IPS-18a (cell line): ENCODE measurements at regions not wholly inside any gene's neighbourhood (a gene's known extent, or its start where the extent isn't known, plus 50 kb on each side); places are given as distances from the start of the nearest gene placed in this dataset.
"Not testable (repeated sequence)": the region's sequence is repeated elsewhere in the genome, so short reads cannot be mapped to it uniquely, and the experiment has no call there.

Experiments
- H3K27ac ChIP-seq: one replicate; pipeline ENCODE4 v1.5.1; 2013; ENCODE audit warnings: low read length
- H3K27me3 ChIP-seq: one replicate; pipeline ENCODE4 v1.6.1; 2013; ENCODE audit warnings: mild to moderate bottlenecking, low read length; ENCODE audit not compliant: control insufficient read depth, insufficient read depth
- H3K36me3 ChIP-seq: one replicate; pipeline ENCODE4 v1.6.1; 2013; ENCODE audit warnings: low read depth, low read length; ENCODE audit not compliant: control insufficient read depth
- H3K4me1 ChIP-seq: one replicate; pipeline ENCODE4 v1.6.1; 2013; ENCODE audit warnings: low read depth, low read length; ENCODE audit not compliant: control insufficient read depth
- H3K4me3 ChIP-seq: one replicate; pipeline ENCODE4 v1.5.1; 2013; ENCODE audit warnings: low read length
- H3K9ac ChIP-seq: one replicate; pipeline ENCODE4 v1.6.1; 2013; ENCODE audit warnings: mild to moderate bottlenecking, low read length, moderate library complexity
- H3K9me3 ChIP-seq: one replicate; pipeline ENCODE4 v1.6.1; 2013; ENCODE audit warnings: low read depth, low read length; ENCODE audit not compliant: control insufficient read depth

DNA sequence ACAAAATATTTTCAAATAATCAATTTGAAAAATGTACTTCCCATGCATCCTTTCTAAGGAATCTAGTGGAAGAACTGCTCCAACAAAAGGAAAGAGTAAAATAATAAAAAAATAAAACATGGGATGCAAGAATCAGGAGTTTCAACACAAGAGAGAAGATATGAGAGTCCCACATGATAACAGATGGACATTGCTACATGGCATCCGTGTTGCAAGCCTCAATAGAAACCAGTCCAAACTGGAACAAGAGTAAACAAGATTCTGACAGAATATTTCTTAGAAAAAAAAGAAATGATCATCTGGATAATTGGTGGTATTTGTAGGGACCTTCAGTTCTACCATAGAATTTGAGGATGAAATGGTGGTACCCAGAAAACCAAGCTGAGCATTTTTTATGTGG, 186.8 kb downstream of the FRK start:
- Histone ChIP-seq H3K4me1 (no peaks in the 10 kb centered on the region), H3K9me3 (no peaks in the 10 kb centered on the region), H3K27ac (no peak overlapping the region), H3K4me3 (no peak overlapping the region), H3K9ac (no peak overlapping the region), H3K27me3 (no peaks in the 10 kb centered on the region), H3K36me3 (no peaks in the 10 kb centered on the region)

DNA sequence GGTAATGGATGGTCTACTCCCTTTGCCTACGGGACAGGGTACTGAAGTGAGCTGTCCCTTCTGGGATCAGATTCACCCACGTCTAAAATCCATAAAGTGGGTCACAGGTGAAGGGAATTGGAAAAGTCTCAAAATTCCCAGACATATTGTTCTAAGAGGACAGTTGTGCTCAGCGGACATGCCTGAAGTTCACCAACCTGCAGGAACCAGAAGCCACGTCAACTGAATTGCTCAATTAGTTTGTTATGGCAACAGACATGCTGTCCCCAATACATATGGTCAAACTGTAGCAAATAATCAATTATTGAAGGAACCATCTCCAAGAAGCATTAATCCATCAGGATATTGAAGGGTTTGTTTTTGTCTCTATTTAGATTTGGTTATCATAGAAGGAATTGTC, 190.2 kb downstream of the FRK start:
- no peaks in the 10 kb centered on the region for H3K27me3 ChIP-seq
- H3K4me1 ChIP-seq: no peaks in the 10 kb centered on the region
- H3K4me3 ChIP-seq: no peak overlapping the region
- no peak overlapping the region for H3K27ac ChIP-seq
- no peak overlapping the region for H3K9ac ChIP-seq
- H3K9me3 ChIP-seq: no peaks in the 10 kb centered on the region
- H3K36me3 ChIP-seq: no peaks in the 10 kb centered on the region

DNA sequence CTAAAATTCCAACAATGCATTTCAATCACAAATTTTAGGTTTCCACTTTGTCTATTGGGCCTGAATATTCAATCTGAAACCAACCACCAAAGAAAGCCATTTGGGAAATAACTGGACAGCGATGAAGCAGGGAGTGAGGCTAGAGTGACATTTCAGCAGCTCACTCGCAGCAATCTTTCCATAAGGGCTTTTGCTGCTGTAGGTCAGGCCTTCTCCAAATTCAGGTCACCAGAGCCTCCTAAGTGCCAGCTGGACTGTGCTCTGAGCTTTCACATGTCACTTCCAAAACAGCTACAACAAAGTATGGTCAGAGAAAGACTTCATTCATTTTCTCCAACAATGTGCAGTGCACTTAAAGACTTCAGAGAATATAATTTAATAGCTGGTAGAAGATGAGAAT, 194.8 kb downstream of the FRK start:
- H3K27me3 ChIP-seq: no peaks in the 10 kb centered on the region
- no peaks in the 10 kb centered on the region for H3K9me3 ChIP-seq
- H3K36me3 ChIP-seq: no peaks in the 10 kb centered on the region
- no peak overlapping the region for H3K4me3 ChIP-seq
- H3K9ac ChIP-seq: no peak overlapping the region
- H3K4me1 ChIP-seq: no peaks in the 10 kb centered on the region
- no peak overlapping the region for H3K27ac ChIP-seq

DNA sequence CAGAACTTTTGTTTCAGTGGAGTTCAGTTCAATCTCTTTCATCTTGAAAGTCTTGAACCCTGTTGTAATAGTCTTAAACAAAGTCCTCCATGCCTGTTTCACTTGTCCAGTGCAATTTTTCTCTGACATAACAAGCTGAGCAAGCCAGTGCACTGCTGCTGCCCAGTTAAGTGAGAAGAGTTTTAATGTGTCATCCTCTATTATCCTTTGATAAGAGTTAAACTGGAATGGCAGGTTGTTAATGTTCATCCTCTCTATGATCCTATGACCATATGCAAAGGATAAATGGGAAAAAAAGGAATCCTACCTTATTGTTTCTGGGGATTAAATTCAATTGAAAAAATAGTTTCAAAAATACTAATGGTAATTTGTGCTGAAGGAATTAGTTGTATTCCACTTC, 197.5 kb downstream of the FRK start:
- H3K36me3 ChIP-seq: no peaks in the 10 kb centered on the region
- no peak overlapping the region for H3K9ac ChIP-seq
- no peak overlapping the region for H3K27ac ChIP-seq
- no peaks in the 10 kb centered on the region for H3K4me1 ChIP-seq
- no peaks in the 10 kb centered on the region for H3K27me3 ChIP-seq
- no peaks in the 10 kb centered on the region for H3K9me3 ChIP-seq
- H3K4me3 ChIP-seq: no peak overlapping the region

DNA sequence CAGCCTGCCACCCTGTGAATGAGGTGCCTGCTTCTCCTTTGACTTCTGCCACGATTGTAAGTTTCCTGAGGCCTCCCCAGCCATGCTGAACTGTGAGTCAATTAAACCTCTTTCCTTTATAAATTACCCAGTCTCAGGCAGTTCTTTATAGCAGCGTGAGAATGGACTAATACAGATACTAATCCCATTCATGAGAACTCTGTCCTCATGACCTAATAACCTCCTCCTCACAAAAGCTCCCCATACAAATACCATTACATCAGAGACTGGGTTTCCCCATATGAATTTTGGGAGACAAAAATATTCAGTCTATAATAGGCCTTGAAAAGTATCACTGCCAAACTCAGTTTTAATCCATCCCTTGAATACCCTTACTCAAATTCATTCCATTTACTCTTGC, 199.0 kb downstream of the FRK start:
- not testable (repeated sequence) for H3K27ac ChIP-seq, H3K4me3 ChIP-seq, H3K9me3 ChIP-seq, H3K36me3 ChIP-seq, H3K9ac ChIP-seq, H3K27me3 ChIP-seq, H3K4me1 ChIP-seq

DNA sequence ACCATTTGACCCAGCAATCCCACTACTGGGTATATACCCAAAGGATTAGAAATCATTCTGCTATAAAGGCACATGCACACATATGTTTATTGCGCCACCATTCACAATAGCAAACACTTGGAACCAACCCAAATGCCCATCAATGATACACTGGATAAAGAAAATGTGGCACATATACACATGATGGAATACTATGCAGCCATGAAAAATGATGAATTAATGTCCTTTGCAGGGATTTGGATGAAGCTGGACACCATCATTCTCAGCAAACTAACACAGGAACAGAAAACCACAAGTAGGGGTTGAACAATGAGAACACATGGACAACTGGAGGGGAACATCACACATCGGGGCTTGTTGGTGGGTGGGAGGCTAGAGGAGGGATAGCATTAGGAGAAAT, 201.1 kb downstream of the FRK start:
- H3K36me3 ChIP-seq, H3K4me1 ChIP-seq, H3K27me3 ChIP-seq, H3K27ac ChIP-seq, H3K4me3 ChIP-seq, H3K9ac ChIP-seq, H3K9me3 ChIP-seq: not testable (repeated sequence)

DNA sequence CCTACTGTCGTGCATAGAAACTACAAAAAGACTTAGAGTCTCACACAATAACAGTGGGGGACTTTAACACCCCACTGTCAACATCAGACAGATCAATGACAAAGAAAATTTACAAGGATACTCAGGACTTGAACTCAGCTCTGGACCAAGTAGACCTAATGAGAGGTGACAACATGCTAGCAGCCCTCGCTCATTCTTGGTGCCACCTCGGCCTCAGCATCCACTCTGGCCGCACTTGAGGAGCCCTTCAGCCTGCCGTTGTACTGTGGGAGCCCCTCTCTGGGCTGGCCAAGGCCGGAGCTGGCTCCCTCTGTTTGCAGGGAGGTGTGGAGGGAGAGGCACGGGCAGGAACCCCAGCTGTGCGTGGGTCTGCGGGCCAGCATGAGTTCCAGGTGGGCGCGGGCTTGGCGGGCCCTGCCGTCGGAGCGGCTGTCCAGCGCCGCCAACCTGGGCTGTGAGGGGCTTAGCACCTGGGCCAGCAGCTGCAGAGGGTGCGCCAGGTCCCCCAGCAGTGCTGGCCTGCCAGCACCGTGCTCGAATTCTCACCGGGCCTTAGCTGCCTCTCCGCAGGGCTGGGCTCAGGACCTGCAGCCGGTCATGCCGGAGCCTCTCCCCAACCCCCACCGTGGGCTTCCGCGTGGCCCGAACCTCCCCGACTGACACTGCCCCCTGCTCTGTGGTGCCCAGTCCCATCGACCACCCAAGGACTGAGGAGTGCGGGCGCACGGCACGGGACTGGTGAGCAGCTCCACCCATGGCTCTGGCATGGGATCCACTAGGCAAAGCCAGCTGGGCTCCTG, 205.6 kb downstream of the FRK start:
- Histone ChIP-seq H3K4me1 (no peaks in the 10 kb centered on the region), H3K36me3 (no peaks in the 10 kb centered on the region), H3K4me3 (no peak overlapping the region), H3K27ac (no peak overlapping the region), H3K9ac (no peak overlapping the region), H3K27me3 (no peaks in the 10 kb centered on the region), H3K9me3 (no peaks in the 10 kb centered on the region)

DNA sequence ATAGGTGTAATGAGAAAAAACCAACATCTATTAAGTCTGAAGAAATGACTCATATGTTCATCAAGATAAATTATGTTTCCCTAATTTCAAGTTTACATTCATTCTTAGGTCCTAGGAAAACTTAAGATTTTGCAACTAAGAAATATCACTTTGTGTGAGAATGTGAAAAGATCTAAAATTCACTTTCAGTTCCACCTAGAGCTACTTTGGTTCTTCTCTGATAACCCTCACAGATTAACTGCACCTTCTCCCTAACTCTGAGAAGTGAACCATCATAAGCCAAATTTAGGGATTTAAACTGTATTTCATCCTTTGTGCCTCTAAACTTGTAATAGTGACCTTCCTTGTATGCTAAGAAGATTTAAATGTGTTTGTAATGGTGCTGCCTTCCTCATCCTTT, 213.0 kb downstream of the FRK start:
- Histone ChIP-seq H3K36me3 (no peaks in the 10 kb centered on the region), H3K27ac (no peak overlapping the region), H3K9me3 (no peaks in the 10 kb centered on the region), H3K4me1 (no peaks in the 10 kb centered on the region), H3K4me3 (no peak overlapping the region), H3K27me3 (no peaks in the 10 kb centered on the region), H3K9ac (no peak overlapping the region)

DNA sequence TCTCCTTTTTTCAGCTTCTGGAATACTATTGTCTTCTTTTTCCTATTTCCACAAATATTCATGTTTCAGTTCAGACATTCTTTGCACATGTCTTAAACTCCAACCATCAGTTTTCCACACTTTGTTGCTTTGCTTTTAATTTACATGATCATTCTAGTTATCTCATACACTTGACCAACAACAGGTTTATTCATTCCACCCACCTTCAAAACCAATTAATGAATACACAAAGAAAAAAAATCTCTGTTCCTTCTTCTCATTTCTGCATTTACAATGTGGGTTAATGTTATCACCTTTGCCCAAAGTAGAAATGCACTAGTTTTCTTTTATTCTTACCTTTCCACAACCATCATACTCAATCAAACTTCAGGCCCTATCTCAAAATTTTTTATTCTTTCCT, 216.7 kb downstream of the FRK start:
- H3K9ac ChIP-seq: no peak overlapping the region
- H3K4me3 ChIP-seq: no peak overlapping the region
- no peaks in the 10 kb centered on the region for H3K27me3 ChIP-seq
- H3K36me3 ChIP-seq: no peaks in the 10 kb centered on the region
- H3K4me1 ChIP-seq: no peaks in the 10 kb centered on the region
- no peak overlapping the region for H3K27ac ChIP-seq
- H3K9me3 ChIP-seq: no peaks in the 10 kb centered on the region

DNA sequence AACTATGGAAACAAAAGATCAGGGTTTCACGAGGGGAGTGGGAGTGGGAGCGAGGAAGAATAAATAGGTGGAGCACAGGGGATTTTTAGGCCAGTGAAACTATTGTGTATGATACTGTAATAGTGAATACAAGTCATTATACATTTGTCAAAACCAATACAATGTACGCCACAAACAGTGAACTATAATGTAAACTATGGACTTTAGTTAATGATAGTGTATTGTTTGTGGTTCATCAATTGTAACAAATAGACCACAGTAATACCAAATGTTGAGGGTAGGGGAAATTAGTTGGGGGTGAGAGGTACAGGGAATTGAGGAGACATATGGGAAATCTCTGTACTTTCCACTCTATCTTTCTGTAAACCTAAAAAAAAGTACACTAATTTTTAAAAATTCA, 218.4 kb downstream of the FRK start:
- no peaks in the 10 kb centered on the region for H3K36me3 ChIP-seq
- no peaks in the 10 kb centered on the region for H3K27me3 ChIP-seq
- H3K9me3 ChIP-seq: no peaks in the 10 kb centered on the region
- H3K9ac ChIP-seq: no peak overlapping the region
- no peaks in the 10 kb centered on the region for H3K4me1 ChIP-seq
- H3K27ac ChIP-seq: no peak overlapping the region
- H3K4me3 ChIP-seq: no peak overlapping the region

DNA sequence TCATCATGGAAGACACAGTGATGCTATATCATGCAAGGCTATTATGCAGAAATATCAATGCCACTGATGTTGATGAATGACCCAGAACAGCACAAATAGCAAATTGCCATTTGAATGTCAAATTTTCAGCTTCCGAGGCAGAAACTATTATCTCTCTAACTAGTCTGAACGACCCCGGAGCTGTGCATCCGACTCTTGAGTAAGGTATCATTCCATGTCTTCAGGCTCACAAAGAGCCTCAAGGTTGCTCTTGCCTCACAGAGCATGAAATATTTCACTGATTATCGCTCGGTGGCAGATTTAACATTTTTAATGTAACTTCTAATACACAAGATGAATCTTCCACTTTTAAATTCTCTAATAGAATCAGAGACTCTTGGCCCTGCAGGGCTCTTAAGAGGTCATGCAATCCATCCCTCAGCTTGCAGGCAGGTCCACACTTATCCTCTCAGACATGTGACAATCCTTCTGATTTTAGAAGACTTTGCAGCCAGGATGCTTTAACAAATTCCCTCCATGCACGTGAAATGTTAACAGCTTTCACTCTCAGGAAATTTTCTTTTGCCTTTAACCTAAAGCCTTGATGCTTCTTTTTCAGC, 221.0 kb downstream of the FRK start:
- no peaks in the 10 kb centered on the region for H3K9me3 ChIP-seq
- no peaks in the 10 kb centered on the region for H3K4me1 ChIP-seq
- H3K4me3 ChIP-seq: no peak overlapping the region
- no peak overlapping the region for H3K27ac ChIP-seq
- H3K36me3 ChIP-seq: no peaks in the 10 kb centered on the region
- H3K27me3 ChIP-seq: no peaks in the 10 kb centered on the region
- H3K9ac ChIP-seq: no peak overlapping the region

DNA sequence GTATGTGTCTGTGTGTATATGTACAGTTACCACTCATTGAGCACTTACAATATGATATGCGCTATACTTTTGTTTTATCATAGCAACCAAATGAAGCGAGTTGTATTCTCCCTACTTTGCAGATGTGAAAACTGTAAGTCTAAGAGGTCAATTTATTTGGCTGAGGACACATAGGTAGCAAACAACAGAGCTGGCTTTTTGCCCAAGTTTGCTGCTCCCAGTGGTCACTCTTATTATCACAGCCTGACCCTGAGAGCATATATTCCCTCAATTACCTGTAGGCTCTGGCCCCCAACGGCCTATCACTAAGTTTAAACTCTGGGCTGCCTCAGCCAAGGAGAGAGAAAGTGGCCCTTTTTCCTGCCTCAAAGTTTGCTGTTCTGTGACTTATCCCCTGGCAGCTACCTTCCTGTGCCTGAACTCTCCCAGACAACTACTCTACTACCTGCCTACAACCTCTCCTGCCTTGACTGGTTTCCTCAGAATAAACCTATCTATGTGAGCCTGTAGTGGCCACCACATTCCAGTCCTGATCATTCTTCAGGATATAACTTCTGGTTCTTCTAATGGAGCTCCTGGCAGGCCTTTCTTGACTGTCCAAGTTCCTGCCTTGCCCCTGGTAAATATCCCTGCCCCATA, 221.8 kb downstream of the FRK start:
- Histone ChIP-seq H3K9me3 (no peaks in the 10 kb centered on the region), H3K4me1 (no peaks in the 10 kb centered on the region), H3K9ac (no peak overlapping the region), H3K27me3 (no peaks in the 10 kb centered on the region), H3K27ac (no peak overlapping the region), H3K4me3 (no peak overlapping the region), H3K36me3 (no peaks in the 10 kb centered on the region)
